ENCODE measurements at regions not wholly inside any gene's neighbourhood (a gene's known extent, or its start where the extent isn't known, plus 50 kb on each side); places are given as distances from the start of the nearest gene placed in this dataset.

- no peaks in the 10 kb centered on the region for H3K36me3 ChIP-seq
- no peak overlapping the region for H3K27ac ChIP-seq
- no peaks in the 10 kb centered on the region for H3K27me3 ChIP-seq
- no peak overlapping the region for H3K4me3 ChIP-seq (ENCODE audit: low read depth in 1 of 2, low read length in 1 of 2)
- no peaks in the 10 kb centered on the region for H3K4me1 ChIP-seq (ENCODE audit: control insufficient read depth in 1 of 2, insufficient read depth in 1 of 2, low read depth in 1 of 2, low read length in 1 of 2)
- H3K9me3 ChIP-seq: no peaks in the 10 kb centered on the region
- TF ChIP-seq CTCF (IDR thresholded peaks at IDR 0.05): no peak
Observed at GRCh38 chr2:147482916-147483669, 361.7 kb upstream of the ACVR2A start.

- Histone ChIP-seq H3K36me3 (no peaks in the 10 kb centered on the region), H3K4me3 (ENCODE audit: low read depth in 1 of 2, low read length in 1 of 2) (no peak overlapping the region), H3K27ac (no peak overlapping the region), H3K4me1 (ENCODE audit: control insufficient read depth in 1 of 2, insufficient read depth in 1 of 2, low read depth in 1 of 2, low read length in 1 of 2) (no peaks in the 10 kb centered on the region), H3K9me3 (no peaks in the 10 kb centered on the region), H3K27me3 (no peaks in the 10 kb centered on the region)
- TF ChIP-seq CTCF (IDR thresholded peaks at IDR 0.05): no peak
Observed at GRCh38 chr2:147482111-147482895, 362.5 kb upstream of the ACVR2A start.

GRCh38 chr2:147479358-147479757 lies 365.5 kb upstream of the ACVR2A start:
- Histone ChIP-seq H3K27me3 (no peaks in the 10 kb centered on the region), H3K9me3 (no peaks in the 10 kb centered on the region), H3K27ac (no peak overlapping the region), H3K36me3 (no peaks in the 10 kb centered on the region), H3K4me3 (ENCODE audit: low read depth in 1 of 2, low read length in 1 of 2) (no peak overlapping the region), H3K4me1 (ENCODE audit: control insufficient read depth in 1 of 2, insufficient read depth in 1 of 2, low read depth in 1 of 2, low read length in 1 of 2) (no peaks in the 10 kb centered on the region)
- no peak for TF ChIP-seq CTCF (IDR thresholded peaks at IDR 0.05)

GRCh38 chr2:147473075-147473474 lies 371.8 kb upstream of the ACVR2A start:
- no peak for TF ChIP-seq CTCF (IDR thresholded peaks at IDR 0.05)
- Histone ChIP-seq H3K4me1 (ENCODE audit: control insufficient read depth in 1 of 2, insufficient read depth in 1 of 2, low read depth in 1 of 2, low read length in 1 of 2) (no peaks in the 10 kb centered on the region), H3K27ac (no peak overlapping the region), H3K27me3 (no peaks in the 10 kb centered on the region), H3K36me3 (no peaks in the 10 kb centered on the region), H3K4me3 (ENCODE audit: low read depth in 1 of 2, low read length in 1 of 2) (no peak overlapping the region), H3K9me3 (no peaks in the 10 kb centered on the region)

GRCh38 chr2:147471126-147471525 lies 373.7 kb upstream of the ACVR2A start:
- H3K4me1 ChIP-seq (ENCODE audit: control insufficient read depth in 1 of 2, insufficient read depth in 1 of 2, low read depth in 1 of 2, low read length in 1 of 2): no peaks in the 10 kb centered on the region
- TF ChIP-seq CTCF (IDR thresholded peaks at IDR 0.05): no peak
- H3K36me3 ChIP-seq: no peaks in the 10 kb centered on the region
- H3K4me3 ChIP-seq (ENCODE audit: low read depth in 1 of 2, low read length in 1 of 2): no peak overlapping the region
- H3K27me3 ChIP-seq: no peaks in the 10 kb centered on the region
- H3K9me3 ChIP-seq: no peaks in the 10 kb centered on the region
- no peak overlapping the region for H3K27ac ChIP-seq

Data from neutrophil (primary cell).